ENCODE measurements at regions not wholly inside any gene's neighbourhood (a gene's known extent, or its start where the extent isn't known, plus 50 kb on each side); places are given as distances from the start of the nearest gene placed in this dataset.
"Not testable (repeated sequence)": the region's sequence is repeated elsewhere in the genome, so short reads cannot be mapped to it uniquely, and the experiment has no call there.

DNA sequence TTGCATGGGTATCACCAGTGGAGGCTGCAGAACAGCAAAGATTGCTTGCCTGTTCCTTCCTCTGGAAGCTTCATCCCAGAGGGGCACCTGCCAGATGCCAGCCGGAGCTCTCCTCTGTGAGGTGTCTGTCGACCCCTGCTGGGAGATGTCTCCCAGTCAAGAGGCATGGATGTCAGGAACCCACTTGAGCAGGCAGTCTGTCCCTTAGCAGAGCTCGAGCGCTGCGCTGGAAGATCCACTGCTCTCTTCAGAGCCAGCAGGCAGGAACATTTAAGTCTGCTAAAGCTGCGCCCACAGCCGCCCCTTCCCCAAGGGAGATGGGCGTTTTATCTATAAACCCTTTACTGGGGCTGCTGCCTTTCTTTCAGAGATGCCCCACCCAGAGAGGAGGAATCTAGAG lies 126.3 kb upstream of the ST6GALNAC5 start:
- H3K27ac ChIP-seq (ENCODE audit: low read depth in 2 of 2, low read length in 2 of 2); H3K9me3 ChIP-seq (ENCODE audit: control insufficient read depth in 2 of 3, insufficient read depth in 1 of 3, low read length in 3 of 3); H3K4me3 ChIP-seq (ENCODE audit: low read length in 3 of 3); FAIRE-seq; H3K27me3 ChIP-seq (ENCODE audit: control insufficient read depth, insufficient read depth, low read length); H3K36me3 ChIP-seq (ENCODE audit: control insufficient read depth in 2 of 3, insufficient read depth in 3 of 3, low read length in 3 of 3); DNase-seq; intact Hi-C loops (cut with DNase I); H3K4me1 ChIP-seq (ENCODE audit: control insufficient read depth in 2 of 3, insufficient read depth in 2 of 3, low read depth in 1 of 3, low read length in 3 of 3); H3K9ac ChIP-seq (ENCODE audit: low read length in 3 of 3): not testable (repeated sequence)

DNA sequence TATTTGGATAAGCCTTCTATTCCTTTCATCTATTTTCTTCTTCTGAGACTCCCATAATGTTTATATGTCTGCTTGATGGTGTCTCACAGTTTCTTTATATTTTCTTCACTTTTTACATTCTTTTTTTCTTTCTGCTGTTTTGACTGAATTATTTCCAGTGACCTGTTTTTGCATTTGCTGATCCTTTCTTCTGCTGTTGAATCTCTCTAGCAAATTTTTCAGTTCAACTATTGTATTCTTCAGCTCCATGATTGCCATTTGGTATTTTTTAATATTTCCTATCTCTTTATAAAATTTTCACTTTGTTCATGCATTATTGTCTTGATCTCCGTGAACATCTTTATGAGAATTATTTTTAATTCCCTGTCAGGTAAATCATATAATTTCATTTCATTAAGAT lies 122.3 kb upstream of the ST6GALNAC5 start:
- no peaks in the 10 kb centered on the region for H3K4me1 ChIP-seq (ENCODE audit: control insufficient read depth in 2 of 3, insufficient read depth in 2 of 3, low read depth in 1 of 3, low read length in 3 of 3)
- no peak for TF ChIP-seq CTCF (IDR thresholded peaks at IDR 0.05; ENCODE audit: borderline replicate concordance, extremely low read depth, insufficient read depth)
- H3K4me3 ChIP-seq (ENCODE audit: low read length in 3 of 3): no peak overlapping the region
- intact Hi-C loops (cut with DNase I): no loop called here
- no peak for DNase-seq
- H3K27me3 ChIP-seq (ENCODE audit: control insufficient read depth, insufficient read depth, low read length): no peaks in the 10 kb centered on the region
- no peak overlapping the region for H3K27ac ChIP-seq (ENCODE audit: low read depth in 2 of 2, low read length in 2 of 2)
- FAIRE-seq: no peak
- no peak overlapping the region for H3K9ac ChIP-seq (ENCODE audit: low read length in 3 of 3)
- H3K9me3 ChIP-seq (ENCODE audit: control insufficient read depth in 2 of 3, insufficient read depth in 1 of 3, low read length in 3 of 3): peaks cover 0 to 6% (median 4%) of the 10 kb centered on the region in 3 donors
- H3K36me3 ChIP-seq (ENCODE audit: control insufficient read depth in 2 of 3, insufficient read depth in 3 of 3, low read length in 3 of 3): no peaks in the 10 kb centered on the region

GRCh38 chr1:76746206-76746605 lies 121.1 kb upstream of the ST6GALNAC5 start:
- H3K4me1 ChIP-seq (ENCODE audit: control insufficient read depth in 2 of 3, insufficient read depth in 2 of 3, low read depth in 1 of 3, low read length in 3 of 3): no peaks in the 10 kb centered on the region
- H3K9me3 ChIP-seq (ENCODE audit: control insufficient read depth in 2 of 3, insufficient read depth in 1 of 3, low read length in 3 of 3): peaks cover 0 to 6% (median 4%) of the 10 kb centered on the region in 3 donors
- no peak overlapping the region for H3K4me3 ChIP-seq (ENCODE audit: low read length in 3 of 3)
- no peak for FAIRE-seq
- DNase-seq: no peak
- H3K27ac ChIP-seq (ENCODE audit: low read depth in 2 of 2, low read length in 2 of 2): no peak overlapping the region
- H3K36me3 ChIP-seq (ENCODE audit: control insufficient read depth in 2 of 3, insufficient read depth in 3 of 3, low read length in 3 of 3): no peaks in the 10 kb centered on the region
- no peak overlapping the region for H3K9ac ChIP-seq (ENCODE audit: low read length in 3 of 3)
- H3K27me3 ChIP-seq (ENCODE audit: control insufficient read depth, insufficient read depth, low read length): no peaks in the 10 kb centered on the region
- TF ChIP-seq CTCF (IDR thresholded peaks at IDR 0.05; ENCODE audit: borderline replicate concordance, extremely low read depth, insufficient read depth): no peak
- intact Hi-C loops (cut with DNase I): no loop called here

DNA sequence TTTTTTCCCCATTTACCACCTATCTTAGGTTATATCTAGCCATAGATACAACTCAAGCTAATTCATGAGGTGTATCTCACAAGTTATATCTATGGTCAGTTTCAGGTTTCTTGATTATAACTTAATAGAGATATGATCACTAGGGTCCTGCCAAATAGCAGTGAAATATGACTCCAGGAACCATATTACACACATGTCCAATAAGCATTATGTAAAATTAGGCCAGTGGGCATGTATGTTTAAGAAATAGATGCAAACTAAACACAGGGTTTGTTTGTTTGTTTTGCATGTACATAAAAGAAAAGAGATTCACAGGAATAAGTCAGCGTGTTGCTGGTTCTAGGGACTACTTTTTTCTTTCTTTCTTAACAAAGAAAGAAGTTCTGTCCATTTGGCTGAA lies 112.5 kb upstream of the ST6GALNAC5 start:
- no peak for FAIRE-seq

More for the DNA sequence above, 112.5 kb upstream of the ST6GALNAC5 start:
- Histone ChIP-seq H3K27me3 (ENCODE audit: control insufficient read depth, insufficient read depth, low read length) (no peaks in the 10 kb centered on the region), H3K27ac (ENCODE audit: low read depth in 2 of 2, low read length in 2 of 2) (no peak overlapping the region), H3K9ac (ENCODE audit: low read length in 3 of 3) (no peak overlapping the region), H3K4me3 (ENCODE audit: low read length in 3 of 3) (no peak overlapping the region), H3K9me3 (ENCODE audit: control insufficient read depth in 2 of 3, insufficient read depth in 1 of 3, low read length in 3 of 3) (no peaks in the 10 kb centered on the region), H3K4me1 (ENCODE audit: control insufficient read depth in 2 of 3, insufficient read depth in 2 of 3, low read depth in 1 of 3, low read length in 3 of 3) (no peaks in the 10 kb centered on the region), H3K36me3 (ENCODE audit: control insufficient read depth in 2 of 3, insufficient read depth in 3 of 3, low read length in 3 of 3) (no peaks in the 10 kb centered on the region)
- intact Hi-C loops (cut with DNase I): no loop called here
- TF ChIP-seq CTCF (IDR thresholded peaks at IDR 0.05; ENCODE audit: borderline replicate concordance, extremely low read depth, insufficient read depth): no peak
- DNase-seq: no peak
